Neutrophil (primary cell): ENCODE measurements at regions not wholly inside any gene's neighbourhood (a gene's known extent, or its start where the extent isn't known, plus 50 kb on each side); places are given as distances from the start of the nearest gene placed in this dataset.
A peak's percentile ranks its signal among the peaks of the same experiment; 100 is the strongest.
"Not testable (repeated sequence)": the region's sequence is repeated elsewhere in the genome, so short reads cannot be mapped to it uniquely, and the experiment has no call there.

Source experiments
- H3K27ac ChIP-seq: fragments of 200-600 bp; sonication (generic); 2 replicates; pipeline ENCODE4 v1.5.1; 2016; ENCODE audit warnings: mild to moderate bottlenecking, moderate library complexity
- H3K27me3 ChIP-seq: fragments of 200-600 bp; sonication (generic); 2 replicates; pipeline ENCODE4 v1.6.0; 2016; ENCODE audit warnings: mild to moderate bottlenecking
- H3K36me3 ChIP-seq: fragments of 200-600 bp; sonication (generic); 2 replicates; pipeline ENCODE4 v1.5.1; 2017
- H3K4me1 ChIP-seq, 2 experiments: fragments of 200-600 bp in 1 of 2; sonication (generic) in 1 of 2; 1 replicate in 1 of 2; 2 replicates in 1 of 2; pipeline versions ENCODE4 v1.5.1 to v1.6.1; 2013 to 2016; ENCODE audit warnings: low read depth in 1 of 2, low read length in 1 of 2, mild to moderate bottlenecking in 1 of 2, moderate library complexity in 1 of 2; ENCODE audit not compliant: control insufficient read depth in 1 of 2, insufficient read depth in 1 of 2
- H3K4me3 ChIP-seq, 2 experiments: fragments of 200-600 bp in 1 of 2; sonication (generic) in 1 of 2; 1 replicate in 1 of 2; 2 replicates in 1 of 2; pipeline ENCODE4 v1.5.1; 2013 to 2016; ENCODE audit warnings: low read depth in 1 of 2, low read length in 1 of 2, mild to moderate bottlenecking in 1 of 2, moderate library complexity in 1 of 2
- H3K9me3 ChIP-seq: fragments of 200-600 bp; sonication (generic); 2 replicates; pipeline ENCODE4 v1.5.1; 2016
- CTCF ChIP-seq: fragments of 200-600 bp; sonication (generic); IDR thresholded peaks from 2 replicates; pipeline ENCODE4 v1.5.1; 2016; ENCODE audit warnings: antibody characterized with exemption

- peaks cover 3 to 6% of the 10 kb centered on the region in 2 experiments for H3K4me1 ChIP-seq
- no peaks in the 10 kb centered on the region for H3K9me3 ChIP-seq
- peak overlapping the region; percentile 62 to 67 for H3K4me3 ChIP-seq
- H3K27me3 ChIP-seq = peaks cover 61% of the 10 kb centered on the region
- no peaks in the 10 kb centered on the region for H3K36me3 ChIP-seq
- no peak for TF ChIP-seq CTCF
- H3K27ac ChIP-seq = peak overlapping the region; percentile 77
Observed at GRCh38 chr5:1633605-1634336, 110.0 kb upstream of the LPCAT1 start.

GRCh38 chr5:1631004-1631403 is 107.2 kb upstream of the LPCAT1 start:
- peaks cover 47% of the 10 kb centered on the region for H3K27me3 ChIP-seq
- not testable (repeated sequence) for H3K4me3 ChIP-seq, H3K36me3 ChIP-seq, H3K27ac ChIP-seq, H3K4me1 ChIP-seq, H3K9me3 ChIP-seq

- H3K4me1 ChIP-seq, H3K36me3 ChIP-seq, H3K9me3 ChIP-seq: not testable (repeated sequence)
Observed at GRCh38 chr5:1626397-1626796, 102.6 kb upstream of the LPCAT1 start.

GRCh38 chr5:1619531-1619930 is 95.8 kb upstream of the LPCAT1 start:
- H3K27ac ChIP-seq, H3K36me3 ChIP-seq, H3K27me3 ChIP-seq, H3K4me3 ChIP-seq, H3K4me1 ChIP-seq, H3K9me3 ChIP-seq: not testable (repeated sequence)

More at GRCh38 chr5:1626397-1626796, 102.6 kb upstream of the LPCAT1 start:
- not testable (repeated sequence) for H3K27me3 ChIP-seq, H3K4me3 ChIP-seq, H3K27ac ChIP-seq

GRCh38 chr5:1618296-1618865 is 94.6 kb upstream of the LPCAT1 start:
- not testable (repeated sequence) for H3K27me3 ChIP-seq, H3K36me3 ChIP-seq

GRCh38 chr5:1617236-1617755 is 93.5 kb upstream of the LPCAT1 start:
- not testable (repeated sequence) for H3K4me3 ChIP-seq, H3K9me3 ChIP-seq, H3K27me3 ChIP-seq, H3K36me3 ChIP-seq, H3K27ac ChIP-seq, H3K4me1 ChIP-seq

More at GRCh38 chr5:1618296-1618865, 94.6 kb upstream of the LPCAT1 start:
- H3K4me1 ChIP-seq, H3K4me3 ChIP-seq, H3K27ac ChIP-seq, H3K9me3 ChIP-seq: not testable (repeated sequence)

GRCh38 chr5:1613515-1613914 is 89.8 kb upstream of the LPCAT1 start:
- H3K27ac ChIP-seq, H3K9me3 ChIP-seq, H3K27me3 ChIP-seq: not testable (repeated sequence)

GRCh38 chr5:1610526-1610925 is 86.8 kb upstream of the LPCAT1 start:
- not testable (repeated sequence) for H3K27ac ChIP-seq, H3K9me3 ChIP-seq, H3K36me3 ChIP-seq, H3K4me3 ChIP-seq, H3K4me1 ChIP-seq
- peaks cover 24% of the 10 kb centered on the region for H3K27me3 ChIP-seq

More at GRCh38 chr5:1613515-1613914, 89.8 kb upstream of the LPCAT1 start:
- H3K4me3 ChIP-seq, H3K4me1 ChIP-seq, H3K36me3 ChIP-seq: not testable (repeated sequence)

- H3K4me3 ChIP-seq, H3K9me3 ChIP-seq, H3K4me1 ChIP-seq, H3K27ac ChIP-seq, H3K36me3 ChIP-seq: not testable (repeated sequence)
- peaks cover 30% of the 10 kb centered on the region for H3K27me3 ChIP-seq
Observed at GRCh38 chr5:1609111-1609510, 85.4 kb upstream of the LPCAT1 start.

- H3K4me3 ChIP-seq, H3K9me3 ChIP-seq, H3K36me3 ChIP-seq, H3K4me1 ChIP-seq, H3K27ac ChIP-seq: not testable (repeated sequence)
- H3K27me3 ChIP-seq = peaks cover 34% of the 10 kb centered on the region
Observed at GRCh38 chr5:1608336-1608735, 84.6 kb upstream of the LPCAT1 start.

GRCh38 chr5:1606951-1607350 is 83.2 kb upstream of the LPCAT1 start:
- H3K27me3 ChIP-seq = peaks cover 34% of the 10 kb centered on the region
- not testable (repeated sequence) for H3K4me1 ChIP-seq, H3K9me3 ChIP-seq, H3K27ac ChIP-seq, H3K4me3 ChIP-seq, H3K36me3 ChIP-seq

GRCh38 chr5:1603916-1604315 is 80.2 kb upstream of the LPCAT1 start:
- not testable (repeated sequence) for H3K4me1 ChIP-seq, H3K27ac ChIP-seq, H3K4me3 ChIP-seq, H3K9me3 ChIP-seq, H3K36me3 ChIP-seq
- peaks cover 43% of the 10 kb centered on the region for H3K27me3 ChIP-seq

- H3K4me3 ChIP-seq, H3K9me3 ChIP-seq, H3K4me1 ChIP-seq, H3K27ac ChIP-seq, H3K36me3 ChIP-seq: not testable (repeated sequence)
- H3K27me3 ChIP-seq = peaks cover 23% of the 10 kb centered on the region
Observed at GRCh38 chr5:1601565-1601964, 77.8 kb upstream of the LPCAT1 start.
